ENCODE measurements at regions not wholly inside any gene's neighbourhood (a gene's known extent, or its start where the extent isn't known, plus 50 kb on each side); places are given as distances from the start of the nearest gene placed in this dataset.

DNA sequence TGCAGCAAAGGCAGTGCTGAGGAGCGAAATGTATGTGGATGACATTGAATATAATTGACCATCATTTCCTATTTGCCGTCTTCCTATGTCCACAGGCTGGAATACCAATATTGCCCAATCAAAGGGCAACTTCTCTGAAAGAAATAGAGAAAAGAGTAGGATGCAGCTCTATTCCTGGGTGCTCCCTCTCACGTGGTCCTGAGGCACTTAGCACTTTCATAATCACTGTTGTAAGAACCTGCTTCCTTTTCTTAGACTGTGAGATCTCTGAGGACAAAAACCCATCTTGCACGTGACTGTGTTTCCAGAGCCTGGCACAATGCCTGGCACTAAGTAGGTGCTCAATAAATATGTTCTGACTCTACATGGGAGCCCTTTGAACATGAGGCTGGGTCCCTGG lies 122.7 kb upstream of the CPM start:
- no peak overlapping the region for H3K27ac Mint-ChIP-seq (ENCODE audit: low read depth)
- H3K4me1 Mint-ChIP-seq: no peaks in the 10 kb centered on the region
- H3K36me3 Mint-ChIP-seq (ENCODE audit: insufficient read depth): no peaks in the 10 kb centered on the region
- no peak overlapping the region for H3K4me3 Mint-ChIP-seq
- DNase-seq (ENCODE audit: low spot score in 2 of 2): no peak
- no peaks in the 10 kb centered on the region for H3K9me3 Mint-ChIP-seq
- no peak for ATAC-seq (replicated peaks; ENCODE audit: extremely low read depth, poor library complexity, severe bottlenecking)
- peaks cover 36% of the 10 kb centered on the region for H3K27me3 Mint-ChIP-seq

- H3K9me3 Mint-ChIP-seq: no peaks in the 10 kb centered on the region
- no peaks in the 10 kb centered on the region for H3K4me1 Mint-ChIP-seq
- DNase-seq (ENCODE audit: low spot score in 2 of 2) (no peak), ATAC-seq (replicated peaks; ENCODE audit: extremely low read depth, poor library complexity, severe bottlenecking) (no peak)
- H3K27ac Mint-ChIP-seq (ENCODE audit: low read depth): no peak overlapping the region
- H3K36me3 Mint-ChIP-seq (ENCODE audit: insufficient read depth): no peaks in the 10 kb centered on the region
- H3K4me3 Mint-ChIP-seq: no peak overlapping the region
- peaks cover 23% of the 10 kb centered on the region for H3K27me3 Mint-ChIP-seq
These were observed 124.0 kb upstream of the CPM start for GRCh38 chr12:69056743-69057515.

- no peaks in the 10 kb centered on the region for H3K4me1 Mint-ChIP-seq
These were observed 124.8 kb upstream of the CPM start for GRCh38 chr12:69057742-69058141.

DNA sequence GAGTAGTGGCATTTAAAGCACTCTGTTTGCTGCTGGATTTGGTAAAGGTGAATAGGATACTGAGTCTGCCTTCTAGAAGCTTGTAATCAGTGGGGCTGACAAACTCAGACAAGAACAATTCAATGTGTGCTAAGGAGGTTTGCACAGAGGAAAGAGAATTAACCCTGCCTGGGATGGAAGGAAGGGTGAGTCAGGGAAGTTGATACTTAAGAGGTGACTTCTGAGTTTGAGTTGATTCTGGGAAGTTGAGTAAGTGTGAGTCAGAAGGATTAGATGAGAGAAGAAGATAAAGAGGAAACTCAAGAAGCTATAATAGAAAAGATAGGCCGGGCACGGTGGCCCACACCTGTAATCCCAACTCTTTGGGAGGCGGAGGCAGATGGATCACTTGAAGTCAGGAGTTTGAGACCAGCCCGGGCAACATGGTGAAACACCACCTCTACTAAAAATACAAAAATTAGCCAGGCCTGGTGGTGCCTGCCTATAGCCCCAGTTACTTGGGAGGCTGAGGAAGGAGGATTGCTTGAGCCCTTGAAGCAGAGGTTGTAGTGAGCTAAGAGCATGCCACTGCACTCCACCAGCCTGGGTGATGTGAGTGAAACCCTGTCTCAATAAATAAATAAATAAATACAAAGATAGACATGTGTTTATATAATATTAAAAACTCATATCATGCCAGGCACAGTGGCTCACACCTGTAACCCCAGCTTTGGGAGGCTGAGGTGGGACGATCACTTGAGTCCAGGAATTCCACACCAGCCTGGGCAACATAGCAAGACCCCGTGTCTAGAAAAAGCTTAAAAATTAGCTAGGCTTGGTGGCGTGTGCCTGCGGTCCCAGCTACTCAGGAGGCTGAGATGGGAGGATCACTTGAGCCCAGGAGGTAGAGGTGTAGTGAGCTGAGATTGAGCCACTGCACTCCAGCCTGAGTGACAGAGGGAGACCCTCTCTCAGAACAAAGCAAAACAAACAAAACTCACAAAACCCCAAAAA lies 126.8 kb upstream of the CPM start:
- Mint-ChIP-seq H3K4me3 (no peak overlapping the region), H3K9me3 (no peaks in the 10 kb centered on the region), H3K36me3 (ENCODE audit: insufficient read depth) (no peaks in the 10 kb centered on the region), H3K27ac (ENCODE audit: low read depth) (no peak overlapping the region), H3K27me3 (peaks cover 12% of the 10 kb centered on the region), H3K4me1 (no peaks in the 10 kb centered on the region)
- ATAC-seq (replicated peaks; ENCODE audit: extremely low read depth, poor library complexity, severe bottlenecking) (no peak), DNase-seq (ENCODE audit: low spot score in 2 of 2) (no peak)

More at GRCh38 chr12:69057742-69058141, 124.8 kb upstream of the CPM start:
- Mint-ChIP-seq H3K36me3 (ENCODE audit: insufficient read depth) (no peaks in the 10 kb centered on the region), H3K27ac (ENCODE audit: low read depth) (no peak overlapping the region), H3K27me3 (peaks cover 15% of the 10 kb centered on the region), H3K4me3 (no peak overlapping the region), H3K9me3 (no peaks in the 10 kb centered on the region)
- ATAC-seq (replicated peaks; ENCODE audit: extremely low read depth, poor library complexity, severe bottlenecking) (no peak), DNase-seq (ENCODE audit: low spot score in 2 of 2) (no peak)

- Mint-ChIP-seq H3K4me1 (no peaks in the 10 kb centered on the region), H3K36me3 (ENCODE audit: insufficient read depth) (no peaks in the 10 kb centered on the region), H3K27ac (ENCODE audit: low read depth) (peak overlapping the region; percentile 5), H3K4me3 (no peak overlapping the region), H3K9me3 (no peaks in the 10 kb centered on the region), H3K27me3 (no peaks in the 10 kb centered on the region)
- ATAC-seq (replicated peaks; ENCODE audit: extremely low read depth, poor library complexity, severe bottlenecking) (no peak), DNase-seq (ENCODE audit: low spot score in 2 of 2) (no peak)
These were observed 128.6 kb upstream of the CPM start for GRCh38 chr12:69061574-69061973.

DNA sequence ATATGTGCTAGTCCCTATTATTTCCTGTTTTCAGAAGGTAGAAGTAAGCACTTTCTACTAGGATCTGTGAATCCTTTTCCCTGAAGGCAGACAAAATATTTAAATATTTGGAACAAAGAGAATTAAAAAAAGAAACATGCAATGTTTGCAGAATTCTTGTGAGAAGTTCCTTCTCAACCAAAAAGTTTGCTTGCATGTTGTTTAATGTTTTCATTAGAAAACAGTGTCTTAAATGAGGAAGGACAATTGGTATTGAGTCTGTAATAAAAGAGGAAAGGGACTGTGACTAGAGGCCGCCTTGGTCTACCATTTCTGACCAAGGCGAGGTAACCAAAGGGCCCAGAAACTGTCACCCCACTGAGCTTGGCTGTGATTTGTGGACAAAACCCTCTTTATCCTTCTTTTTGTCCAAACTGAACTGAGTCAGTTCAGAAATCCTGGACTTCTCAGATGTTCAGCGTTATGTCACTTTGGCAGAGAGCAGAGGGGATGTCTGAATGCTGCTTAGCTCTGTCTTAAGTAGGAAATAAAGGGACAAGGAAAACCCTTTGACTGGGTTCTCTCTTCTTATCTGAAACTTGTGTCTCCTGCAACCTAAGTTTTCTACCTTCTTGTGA lies 129.8 kb upstream of the CPM start:
- Mint-ChIP-seq H3K27ac (ENCODE audit: low read depth) (no peak overlapping the region), H3K36me3 (ENCODE audit: insufficient read depth) (no peaks in the 10 kb centered on the region), H3K27me3 (no peaks in the 10 kb centered on the region), H3K9me3 (no peaks in the 10 kb centered on the region), H3K4me3 (no peak overlapping the region), H3K4me1 (no peaks in the 10 kb centered on the region)
- DNase-seq (ENCODE audit: low spot score in 2 of 2) (no peak), ATAC-seq (replicated peaks; ENCODE audit: extremely low read depth, poor library complexity, severe bottlenecking) (no peak)

GRCh38 chr12:69064734-69065443 lies 131.9 kb upstream of the CPM start:
- H3K9me3 Mint-ChIP-seq: no peaks in the 10 kb centered on the region
- H3K27me3 Mint-ChIP-seq: no peaks in the 10 kb centered on the region
- no peak for DNase-seq (ENCODE audit: low spot score in 2 of 2)
- H3K36me3 Mint-ChIP-seq (ENCODE audit: insufficient read depth): no peaks in the 10 kb centered on the region
- no peak overlapping the region for H3K27ac Mint-ChIP-seq (ENCODE audit: low read depth)
- no peaks in the 10 kb centered on the region for H3K4me1 Mint-ChIP-seq
- H3K4me3 Mint-ChIP-seq: no peak overlapping the region
- no peak for ATAC-seq (replicated peaks; ENCODE audit: extremely low read depth, poor library complexity, severe bottlenecking)

- Mint-ChIP-seq H3K9me3 (no peaks in the 10 kb centered on the region), H3K4me3 (no peak overlapping the region), H3K27ac (ENCODE audit: low read depth) (no peak overlapping the region), H3K36me3 (ENCODE audit: insufficient read depth) (no peaks in the 10 kb centered on the region), H3K27me3 (no peaks in the 10 kb centered on the region), H3K4me1 (no peaks in the 10 kb centered on the region)
- ATAC-seq (replicated peaks; ENCODE audit: extremely low read depth, poor library complexity, severe bottlenecking) (no peak), DNase-seq (ENCODE audit: low spot score in 2 of 2) (no peak)
These were observed 132.8 kb upstream of the CPM start for GRCh38 chr12:69065775-69066174.

DNA sequence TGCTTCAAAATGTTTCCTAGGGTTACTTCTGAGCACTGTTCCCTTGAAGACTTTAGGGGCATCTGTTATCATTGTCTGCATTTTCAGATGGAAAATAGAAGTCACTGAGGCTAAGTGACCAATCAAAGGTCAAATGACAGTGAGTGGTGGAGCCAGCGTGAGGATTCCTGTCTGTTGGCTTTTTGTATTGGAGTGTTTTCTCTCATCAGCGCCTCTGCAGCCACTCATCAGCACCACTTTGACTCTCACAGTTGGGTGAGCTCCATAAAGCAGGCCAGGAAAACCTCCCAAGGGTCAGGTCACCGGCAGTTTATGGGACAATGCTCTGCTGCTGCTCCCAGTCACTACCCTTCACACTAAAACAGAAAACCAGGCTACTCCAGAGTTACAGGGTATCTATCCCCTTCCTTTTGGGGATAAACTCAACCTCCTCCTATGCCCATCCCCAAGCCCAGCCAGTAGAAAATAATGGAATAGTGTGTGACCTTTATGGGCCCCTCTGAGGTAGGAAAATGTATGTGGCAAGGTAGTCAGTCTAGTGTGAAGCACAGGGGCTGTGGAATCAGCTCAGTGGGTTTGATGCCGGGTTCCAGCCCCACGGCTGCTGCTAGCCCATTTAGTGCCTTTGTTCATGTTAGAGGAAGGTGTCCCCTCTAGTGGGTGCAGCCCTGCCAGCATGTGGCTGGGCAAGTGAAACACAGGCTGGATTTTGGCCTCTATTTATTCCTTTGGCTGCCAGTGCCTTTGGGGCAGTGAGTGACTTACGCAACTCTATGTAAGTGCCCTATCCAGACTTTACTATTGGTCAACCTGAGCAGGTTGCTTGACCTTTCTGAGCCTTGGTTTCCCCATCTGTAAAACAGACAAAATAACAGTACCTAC lies 133.8 kb upstream of the CPM start:
- no peaks in the 10 kb centered on the region for H3K9me3 Mint-ChIP-seq
- H3K36me3 Mint-ChIP-seq (ENCODE audit: insufficient read depth): no peaks in the 10 kb centered on the region
- ATAC-seq (replicated peaks; ENCODE audit: extremely low read depth, poor library complexity, severe bottlenecking) (no peak), DNase-seq (ENCODE audit: low spot score in 2 of 2) (no peak)
- no peak overlapping the region for H3K4me3 Mint-ChIP-seq
- no peaks in the 10 kb centered on the region for H3K4me1 Mint-ChIP-seq
- no peaks in the 10 kb centered on the region for H3K27me3 Mint-ChIP-seq
- no peak overlapping the region for H3K27ac Mint-ChIP-seq (ENCODE audit: low read depth)

DNA sequence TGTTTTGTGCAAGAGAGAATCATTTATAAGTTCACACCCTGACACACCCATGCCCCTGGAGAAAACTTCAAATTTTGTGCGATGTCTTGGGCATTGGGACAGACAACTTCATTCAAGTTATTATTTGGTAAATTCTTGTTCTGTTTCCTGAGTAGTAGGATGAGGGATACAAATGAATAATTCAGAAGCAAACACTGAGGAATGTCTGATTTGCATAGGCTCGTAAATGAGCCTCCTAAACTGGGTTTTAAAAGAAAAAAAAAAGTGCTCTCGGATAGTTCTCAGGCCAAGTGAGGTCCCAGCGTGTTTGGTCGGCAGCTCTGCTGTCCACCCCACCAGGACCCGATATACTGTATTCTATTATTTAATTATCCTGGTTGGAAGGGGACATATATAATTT lies 134.7 kb upstream of the CPM start:
- no peaks in the 10 kb centered on the region for H3K36me3 Mint-ChIP-seq (ENCODE audit: insufficient read depth)
- peaks cover 10% of the 10 kb centered on the region for H3K27me3 Mint-ChIP-seq
- H3K27ac Mint-ChIP-seq (ENCODE audit: low read depth): no peak overlapping the region
- DNase-seq (ENCODE audit: low spot score in 2 of 2) (no peak), ATAC-seq (replicated peaks; ENCODE audit: extremely low read depth, poor library complexity, severe bottlenecking) (no peak)
- H3K9me3 Mint-ChIP-seq: no peaks in the 10 kb centered on the region
- no peak overlapping the region for H3K4me3 Mint-ChIP-seq
- H3K4me1 Mint-ChIP-seq: no peaks in the 10 kb centered on the region

DNA sequence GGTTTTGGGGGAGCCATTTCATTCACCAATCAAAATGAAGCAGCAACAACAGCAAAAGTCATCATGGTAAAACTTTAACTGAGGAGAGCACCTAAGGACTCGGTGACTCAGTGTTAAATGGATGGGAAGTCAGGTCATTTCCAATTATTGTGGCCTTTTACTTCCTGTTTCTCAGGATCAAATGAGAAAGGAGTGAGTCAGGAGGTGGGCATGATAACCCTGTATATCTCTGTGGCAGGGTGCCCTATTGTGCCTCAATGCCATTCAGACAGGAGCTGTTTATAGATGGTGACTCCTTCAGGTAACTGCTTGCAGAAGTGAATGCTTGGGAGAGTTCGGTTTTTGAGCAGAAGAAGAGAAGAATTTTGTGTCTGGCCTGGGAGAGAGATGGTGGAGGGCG lies 135.5 kb upstream of the CPM start:
- H3K4me1 Mint-ChIP-seq: no peaks in the 10 kb centered on the region
- no peak overlapping the region for H3K4me3 Mint-ChIP-seq
- DNase-seq (ENCODE audit: low spot score in 2 of 2) (no peak), ATAC-seq (replicated peaks; ENCODE audit: extremely low read depth, poor library complexity, severe bottlenecking) (no peak)
- H3K27ac Mint-ChIP-seq (ENCODE audit: low read depth): no peak overlapping the region
- H3K27me3 Mint-ChIP-seq: peaks cover 17% of the 10 kb centered on the region
- no peaks in the 10 kb centered on the region for H3K9me3 Mint-ChIP-seq
- H3K36me3 Mint-ChIP-seq (ENCODE audit: insufficient read depth): no peaks in the 10 kb centered on the region
